Endothelial cell (in vitro differentiated cells): ENCODE measurements at regions not wholly inside any gene's neighbourhood (a gene's known extent, or its start where the extent isn't known, plus 50 kb on each side); places are given as distances from the start of the nearest gene placed in this dataset.
"Not testable (repeated sequence)": the region's sequence is repeated elsewhere in the genome, so short reads cannot be mapped to it uniquely, and the experiment has no call there.

ENCODE experiments used
- DNase-seq: peaks from one replicate; pipeline ENCODE4 v3.0.0; 2021; ENCODE audit warnings: low spot score
- H3K27ac Mint-ChIP-seq: one replicate; pipeline ENCODE4 v1.8.0; 2021; ENCODE audit warnings: mixed read lengths, inconsistent platforms; ENCODE audit not compliant: unreplicated experiment
- H3K27me3 Mint-ChIP-seq: one replicate; pipeline ENCODE4 v1.8.0; 2021; ENCODE audit warnings: mild to moderate bottlenecking, moderate library complexity, mixed read lengths, inconsistent platforms; ENCODE audit not compliant: unreplicated experiment
- H3K36me3 Mint-ChIP-seq: one replicate; pipeline ENCODE4 v1.8.0; 2021; ENCODE audit warnings: mild to moderate bottlenecking, low read depth, mixed read lengths, inconsistent platforms; ENCODE audit not compliant: unreplicated experiment
- H3K4me1 Mint-ChIP-seq: one replicate; pipeline ENCODE4 v1.8.0; 2021; ENCODE audit warnings: mild to moderate bottlenecking, mixed read lengths, inconsistent platforms; ENCODE audit not compliant: unreplicated experiment
- H3K4me3 Mint-ChIP-seq: one replicate; pipeline ENCODE4 v1.8.0; 2021; ENCODE audit warnings: mild to moderate bottlenecking, mixed read lengths, inconsistent platforms; ENCODE audit not compliant: unreplicated experiment
- H3K9me3 Mint-ChIP-seq: one replicate; pipeline ENCODE4 v1.8.0; 2021; ENCODE audit warnings: mixed read lengths, inconsistent platforms; ENCODE audit not compliant: unreplicated experiment
- TF ChIP-seq, protein P1 (sequence below): fragments of 200-600 bp; sonication (generic); IDR thresholded peaks from one replicate; pipeline ENCODE4 v1.5.0; 2021; ENCODE audit warnings: antibody characterized with exemption; ENCODE audit not compliant: unreplicated experiment

DNA sequence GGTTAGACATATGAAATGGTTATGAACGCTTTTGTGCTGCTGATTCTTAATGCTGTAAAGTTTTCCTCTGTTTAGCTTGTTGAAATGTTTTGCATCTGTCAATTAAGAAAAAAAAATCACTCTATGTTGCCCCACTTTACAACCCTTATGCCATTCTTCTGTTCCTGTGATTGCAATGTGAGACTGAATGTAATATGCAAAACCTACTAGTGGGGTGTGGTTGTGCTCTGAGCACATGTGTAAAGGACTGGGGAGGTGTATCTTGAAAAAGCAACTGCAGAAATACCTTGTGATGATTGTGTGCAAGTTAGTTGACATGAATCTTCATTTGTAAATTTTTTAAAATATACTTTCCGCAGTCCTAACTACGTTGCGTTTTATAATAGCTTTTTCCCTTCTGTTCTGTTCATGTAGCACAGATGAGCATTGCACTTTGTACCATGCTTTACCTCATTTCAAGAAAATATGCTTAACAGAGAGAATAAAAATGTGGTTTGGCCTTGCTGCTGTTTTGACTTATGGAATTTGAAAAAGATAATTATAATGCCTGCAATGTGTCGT is 357.0 kb upstream of the PIK3R1 start:
- no peak overlapping the region for H3K27ac Mint-ChIP-seq
- H3K4me1 Mint-ChIP-seq, result no peaks in the 10 kb centered on the region
- no peak for DNase-seq
- H3K9me3 Mint-ChIP-seq, result no peaks in the 10 kb centered on the region
- H3K36me3 Mint-ChIP-seq, result no peaks in the 10 kb centered on the region
- TF ChIP-seq, protein P1, sequence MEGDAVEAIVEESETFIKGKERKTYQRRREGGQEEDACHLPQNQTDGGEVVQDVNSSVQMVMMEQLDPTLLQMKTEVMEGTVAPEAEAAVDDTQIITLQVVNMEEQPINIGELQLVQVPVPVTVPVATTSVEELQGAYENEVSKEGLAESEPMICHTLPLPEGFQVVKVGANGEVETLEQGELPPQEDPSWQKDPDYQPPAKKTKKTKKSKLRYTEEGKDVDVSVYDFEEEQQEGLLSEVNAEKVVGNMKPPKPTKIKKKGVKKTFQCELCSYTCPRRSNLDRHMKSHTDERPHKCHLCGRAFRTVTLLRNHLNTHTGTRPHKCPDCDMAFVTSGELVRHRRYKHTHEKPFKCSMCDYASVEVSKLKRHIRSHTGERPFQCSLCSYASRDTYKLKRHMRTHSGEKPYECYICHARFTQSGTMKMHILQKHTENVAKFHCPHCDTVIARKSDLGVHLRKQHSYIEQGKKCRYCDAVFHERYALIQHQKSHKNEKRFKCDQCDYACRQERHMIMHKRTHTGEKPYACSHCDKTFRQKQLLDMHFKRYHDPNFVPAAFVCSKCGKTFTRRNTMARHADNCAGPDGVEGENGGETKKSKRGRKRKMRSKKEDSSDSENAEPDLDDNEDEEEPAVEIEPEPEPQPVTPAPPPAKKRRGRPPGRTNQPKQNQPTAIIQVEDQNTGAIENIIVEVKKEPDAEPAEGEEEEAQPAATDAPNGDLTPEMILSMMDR, result no peak
- no peak overlapping the region for H3K4me3 Mint-ChIP-seq
- H3K27me3 Mint-ChIP-seq, result no peaks in the 10 kb centered on the region

DNA sequence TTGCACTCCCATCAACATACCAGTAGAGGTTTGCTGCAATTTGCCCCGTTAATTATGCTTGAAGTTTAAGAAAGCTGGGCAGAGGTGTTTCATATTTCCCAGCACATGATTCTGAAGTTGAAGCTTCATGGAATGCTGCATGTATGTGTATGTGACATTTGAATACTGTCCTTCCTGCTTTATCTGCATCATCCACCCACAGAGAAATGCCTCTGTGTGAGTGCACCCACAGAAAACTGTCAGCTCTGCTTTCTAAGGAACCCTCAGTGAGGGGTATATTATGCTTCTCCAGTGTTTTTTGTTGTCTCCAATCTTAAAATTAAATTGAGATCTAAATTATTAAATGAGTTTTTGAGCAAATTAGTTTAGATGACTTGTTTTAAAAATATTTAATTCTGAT is 358.1 kb upstream of the PIK3R1 start:
- H3K4me1 Mint-ChIP-seq, result no peaks in the 10 kb centered on the region
- no peaks in the 10 kb centered on the region for H3K27me3 Mint-ChIP-seq
- no peak overlapping the region for H3K27ac Mint-ChIP-seq
- no peaks in the 10 kb centered on the region for H3K36me3 Mint-ChIP-seq
- no peak overlapping the region for H3K4me3 Mint-ChIP-seq
- DNase-seq, result no peak
- TF ChIP-seq, protein P1, result no peak
- no peaks in the 10 kb centered on the region for H3K9me3 Mint-ChIP-seq

DNA sequence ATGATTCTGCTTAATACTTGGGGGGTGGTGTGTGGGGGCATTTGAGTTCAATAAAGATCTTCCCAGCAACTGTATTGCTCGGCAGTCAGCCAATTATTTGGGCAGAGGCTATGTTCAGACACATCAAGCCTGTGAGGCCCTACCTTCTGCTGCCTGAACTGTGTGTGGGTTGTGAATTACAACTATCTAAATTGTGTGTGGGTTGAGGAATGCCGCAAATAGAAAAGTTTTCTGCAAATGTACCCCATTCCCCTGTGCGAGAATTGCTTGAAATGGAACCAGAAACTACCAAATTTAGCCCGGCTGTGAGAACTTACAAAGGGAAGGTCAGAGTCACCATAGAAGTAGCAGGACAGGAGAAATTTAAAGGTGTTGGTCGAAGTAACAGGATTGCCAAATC is 360.0 kb upstream of the PIK3R1 start:
- no peaks in the 10 kb centered on the region for H3K27me3 Mint-ChIP-seq
- H3K27ac Mint-ChIP-seq, result no peak overlapping the region
- no peak overlapping the region for H3K4me3 Mint-ChIP-seq
- no peak for DNase-seq
- H3K36me3 Mint-ChIP-seq, result no peaks in the 10 kb centered on the region
- no peaks in the 10 kb centered on the region for H3K4me1 Mint-ChIP-seq
- no peaks in the 10 kb centered on the region for H3K9me3 Mint-ChIP-seq
- TF ChIP-seq, protein P1, result no peak

DNA sequence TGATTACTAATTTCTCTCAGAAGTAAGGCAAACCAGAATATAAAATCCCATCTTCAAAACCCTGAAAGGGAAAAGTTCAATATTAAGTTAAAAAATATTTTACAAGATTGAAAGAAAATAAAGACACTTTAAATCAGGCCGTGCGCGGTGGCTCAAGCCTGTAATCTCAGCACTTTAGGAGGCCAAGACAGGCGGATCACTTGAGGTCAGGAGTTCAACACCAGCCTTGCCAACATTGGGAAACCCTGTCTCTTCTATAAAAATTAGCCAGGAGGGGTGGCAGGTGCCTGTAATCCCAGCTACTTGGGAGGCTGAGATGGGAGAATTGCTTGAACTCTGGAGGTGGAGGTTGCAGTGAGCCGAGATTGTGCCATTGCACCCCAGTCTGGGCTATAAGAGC is 364.6 kb upstream of the PIK3R1 start:
- not testable (repeated sequence) for H3K27me3 Mint-ChIP-seq, H3K4me1 Mint-ChIP-seq, H3K36me3 Mint-ChIP-seq, H3K27ac Mint-ChIP-seq, H3K9me3 Mint-ChIP-seq, H3K4me3 Mint-ChIP-seq, DNase-seq

DNA sequence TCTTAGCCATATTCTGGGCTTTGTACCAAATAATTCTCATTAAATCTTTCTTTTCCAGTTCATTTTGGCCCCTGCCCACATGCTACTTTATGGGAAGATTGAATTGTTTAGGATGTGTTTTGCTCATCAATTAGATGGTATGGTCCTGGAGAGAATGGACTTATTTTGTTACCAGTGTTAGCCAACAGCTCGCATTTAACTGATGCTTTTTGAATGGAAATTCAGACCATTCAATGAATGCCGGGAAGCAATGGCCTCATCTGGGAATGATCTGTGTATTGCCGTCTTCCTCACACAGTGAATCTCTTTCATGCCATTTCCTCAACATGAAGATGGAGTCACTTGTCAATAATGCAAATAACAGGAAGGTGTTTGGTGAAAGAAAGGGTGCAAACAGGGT is 370.6 kb upstream of the PIK3R1 start:
- no peaks in the 10 kb centered on the region for H3K36me3 Mint-ChIP-seq
- no peak overlapping the region for H3K27ac Mint-ChIP-seq
- TF ChIP-seq, protein P1, result no peak
- no peaks in the 10 kb centered on the region for H3K9me3 Mint-ChIP-seq
- no peak for DNase-seq
- H3K27me3 Mint-ChIP-seq, result no peaks in the 10 kb centered on the region
- H3K4me3 Mint-ChIP-seq, result no peak overlapping the region
- peaks cover 3% of the 10 kb centered on the region for H3K4me1 Mint-ChIP-seq
